ENCODE measurements at regions not wholly inside any gene's neighbourhood (a gene's known extent, or its start where the extent isn't known, plus 50 kb on each side); places are given as distances from the start of the nearest gene placed in this dataset.

GRCh38 chr1:57704811-57705210 lies 281.0 kb upstream of the DAB1 start:
- TF ChIP-seq POLR2AphosphoS5 (IDR thresholded peaks at IDR 0.05; ENCODE audit: low read depth, low read length) (no peak), TAF1 (IDR thresholded peaks at IDR 0.05; ENCODE audit: borderline replicate concordance, insufficient read depth, low read length) (no peak), SIN3A (IDR thresholded peaks at IDR 0.05; ENCODE audit: borderline replicate concordance, insufficient read depth, low read length) (no peak), FOXP2 (optimal IDR thresholded peaks at IDR 0.05; ENCODE audit: borderline replicate concordance, extremely low read depth, extremely low read length, insufficient read depth) (no peak)
- TF ChIP-seq, protein P1, sequence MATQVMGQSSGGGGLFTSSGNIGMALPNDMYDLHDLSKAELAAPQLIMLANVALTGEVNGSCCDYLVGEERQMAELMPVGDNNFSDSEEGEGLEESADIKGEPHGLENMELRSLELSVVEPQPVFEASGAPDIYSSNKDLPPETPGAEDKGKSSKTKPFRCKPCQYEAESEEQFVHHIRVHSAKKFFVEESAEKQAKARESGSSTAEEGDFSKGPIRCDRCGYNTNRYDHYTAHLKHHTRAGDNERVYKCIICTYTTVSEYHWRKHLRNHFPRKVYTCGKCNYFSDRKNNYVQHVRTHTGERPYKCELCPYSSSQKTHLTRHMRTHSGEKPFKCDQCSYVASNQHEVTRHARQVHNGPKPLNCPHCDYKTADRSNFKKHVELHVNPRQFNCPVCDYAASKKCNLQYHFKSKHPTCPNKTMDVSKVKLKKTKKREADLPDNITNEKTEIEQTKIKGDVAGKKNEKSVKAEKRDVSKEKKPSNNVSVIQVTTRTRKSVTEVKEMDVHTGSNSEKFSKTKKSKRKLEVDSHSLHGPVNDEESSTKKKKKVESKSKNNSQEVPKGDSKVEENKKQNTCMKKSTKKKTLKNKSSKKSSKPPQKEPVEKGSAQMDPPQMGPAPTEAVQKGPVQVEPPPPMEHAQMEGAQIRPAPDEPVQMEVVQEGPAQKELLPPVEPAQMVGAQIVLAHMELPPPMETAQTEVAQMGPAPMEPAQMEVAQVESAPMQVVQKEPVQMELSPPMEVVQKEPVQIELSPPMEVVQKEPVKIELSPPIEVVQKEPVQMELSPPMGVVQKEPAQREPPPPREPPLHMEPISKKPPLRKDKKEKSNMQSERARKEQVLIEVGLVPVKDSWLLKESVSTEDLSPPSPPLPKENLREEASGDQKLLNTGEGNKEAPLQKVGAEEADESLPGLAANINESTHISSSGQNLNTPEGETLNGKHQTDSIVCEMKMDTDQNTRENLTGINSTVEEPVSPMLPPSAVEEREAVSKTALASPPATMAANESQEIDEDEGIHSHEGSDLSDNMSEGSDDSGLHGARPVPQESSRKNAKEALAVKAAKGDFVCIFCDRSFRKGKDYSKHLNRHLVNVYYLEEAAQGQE (IDR thresholded peaks at IDR 0.05; ENCODE audit: insufficient read depth in 1 of 2, low read depth in 2 of 2, low read length in 2 of 2), result no peak

- no peak for TF ChIP-seq TAF1 (IDR thresholded peaks at IDR 0.05; ENCODE audit: borderline replicate concordance, insufficient read depth, low read length)
- TF ChIP-seq FOXP2 (optimal IDR thresholded peaks at IDR 0.05; ENCODE audit: borderline replicate concordance, extremely low read depth, extremely low read length, insufficient read depth), result no peak
- TF ChIP-seq, protein P1 (IDR thresholded peaks at IDR 0.05; ENCODE audit: insufficient read depth in 1 of 2, low read depth in 2 of 2, low read length in 2 of 2), result no peak
- no peak for TF ChIP-seq SIN3A (IDR thresholded peaks at IDR 0.05; ENCODE audit: borderline replicate concordance, insufficient read depth, low read length)
- no peak for TF ChIP-seq POLR2AphosphoS5 (IDR thresholded peaks at IDR 0.05; ENCODE audit: low read depth, low read length)
These were observed 280.4 kb upstream of the DAB1 start for GRCh38 chr1:57704231-57704630.

DNA sequence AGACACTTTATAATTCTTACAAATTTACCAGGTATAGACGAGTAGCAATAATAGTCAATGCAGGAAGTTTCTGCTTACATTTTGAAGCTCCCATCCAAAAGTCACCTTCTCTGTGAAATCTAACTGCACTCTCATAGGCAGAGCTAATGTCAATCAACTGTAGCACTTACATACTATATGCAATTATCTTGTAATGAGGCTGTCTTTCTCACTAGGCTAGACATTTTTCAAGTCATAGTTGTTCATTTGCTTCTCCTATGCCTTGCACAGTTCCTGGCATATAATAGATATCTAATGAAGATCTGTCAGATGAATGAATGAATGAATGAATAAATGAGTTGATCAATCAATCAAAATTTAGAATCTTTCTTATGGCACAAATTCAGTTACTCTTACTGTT lies 273.0 kb upstream of the DAB1 start:
- no peak for TF ChIP-seq FOXP2 (optimal IDR thresholded peaks at IDR 0.05; ENCODE audit: borderline replicate concordance, extremely low read depth, extremely low read length, insufficient read depth)

- TF ChIP-seq, protein P1 (IDR thresholded peaks at IDR 0.05; ENCODE audit: insufficient read depth in 1 of 2, low read depth in 2 of 2, low read length in 2 of 2), result no peak
- TF ChIP-seq POLR2AphosphoS5 (IDR thresholded peaks at IDR 0.05; ENCODE audit: low read depth, low read length) (no peak), TAF1 (IDR thresholded peaks at IDR 0.05; ENCODE audit: borderline replicate concordance, insufficient read depth, low read length) (no peak), SIN3A (IDR thresholded peaks at IDR 0.05; ENCODE audit: borderline replicate concordance, insufficient read depth, low read length) (no peak), FOXP2 (optimal IDR thresholded peaks at IDR 0.05; ENCODE audit: borderline replicate concordance, extremely low read depth, extremely low read length, insufficient read depth) (no peak)
These were observed 272.2 kb upstream of the DAB1 start for GRCh38 chr1:57696043-57696442.

DNA sequence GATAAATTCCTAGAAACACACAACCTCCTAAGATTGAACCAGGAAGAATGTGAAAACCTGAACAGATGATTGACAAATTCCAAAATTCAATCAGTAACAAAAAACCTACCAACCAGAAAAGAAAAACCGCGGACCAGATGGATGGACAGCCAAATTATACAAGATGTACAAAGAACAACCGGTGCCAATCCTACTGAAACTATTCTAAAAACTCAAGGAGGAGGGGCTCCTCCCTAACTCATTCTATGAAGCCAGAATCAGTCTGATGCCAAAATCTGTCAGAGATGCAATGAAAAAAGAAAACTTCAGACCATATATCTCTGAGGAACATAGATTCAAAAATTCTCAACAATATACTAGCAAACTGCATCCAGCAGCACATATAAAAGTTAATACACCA lies 262.4 kb upstream of the DAB1 start:
- no peak for TF ChIP-seq FOXP2 (optimal IDR thresholded peaks at IDR 0.05; ENCODE audit: borderline replicate concordance, extremely low read depth, extremely low read length, insufficient read depth)
- no peak for TF ChIP-seq POLR2AphosphoS5 (IDR thresholded peaks at IDR 0.05; ENCODE audit: low read depth, low read length)
- TF ChIP-seq SIN3A (IDR thresholded peaks at IDR 0.05; ENCODE audit: borderline replicate concordance, insufficient read depth, low read length), result no peak
- TF ChIP-seq TAF1 (IDR thresholded peaks at IDR 0.05; ENCODE audit: borderline replicate concordance, insufficient read depth, low read length), result no peak
- TF ChIP-seq, protein P1 (IDR thresholded peaks at IDR 0.05; ENCODE audit: insufficient read depth in 1 of 2, low read depth in 2 of 2, low read length in 2 of 2), result no peak
